Osteoblast (primary cell): ENCODE measurements at regions not wholly inside any gene's neighbourhood (a gene's known extent, or its start where the extent isn't known, plus 50 kb on each side); places are given as distances from the start of the nearest gene placed in this dataset.

Source experiments
- DNase-seq: peaks from one replicate; pipeline ENCODE4 v3.0.0; 2011; ENCODE audit warnings: low spot score, mixed read lengths; ENCODE audit not compliant: insufficient read length; ENCODE audit errors: missing footprints
- H2AFZ ChIP-seq: 2 replicates; pipeline ENCODE4 v1.6.0; 2011; ENCODE audit warnings: mild to moderate bottlenecking, low read length
- H3K27ac ChIP-seq: 2 replicates; pipeline ENCODE4 v1.5.1; 2011; ENCODE audit warnings: mild to moderate bottlenecking, low read depth, low read length, moderate library complexity
- H3K27me3 ChIP-seq: 2 replicates; pipeline ENCODE4 v1.6.0; 2012; ENCODE audit warnings: mild to moderate bottlenecking, control low read depth, inconsistent platforms, low read length, moderate library complexity; ENCODE audit not compliant: insufficient read depth
- H3K36me3 ChIP-seq: 2 replicates; pipeline ENCODE4 v1.5.1; 2011; ENCODE audit warnings: mild to moderate bottlenecking, low read length, control low read depth, moderate library complexity; ENCODE audit not compliant: insufficient read depth
- H3K4me1 ChIP-seq: 2 replicates; pipeline ENCODE4 v1.5.1; 2011; ENCODE audit warnings: mild to moderate bottlenecking, low read length, control low read depth, moderate library complexity; ENCODE audit not compliant: insufficient read depth
- H3K4me2 ChIP-seq: 2 replicates; pipeline ENCODE4 v1.6.0; 2011; ENCODE audit warnings: mild to moderate bottlenecking, low read length; ENCODE audit not compliant: insufficient read depth
- H3K4me3 ChIP-seq: fragments of 200-600 bp; sonication (generic); 3 replicates; pipeline ENCODE4 v1.5.1; 2012; ENCODE audit warnings: mild to moderate bottlenecking, low read length, inconsistent platforms; ENCODE audit not compliant: insufficient read depth
- H3K79me2 ChIP-seq: 2 replicates; pipeline ENCODE4 v1.6.0; 2012; ENCODE audit warnings: mild to moderate bottlenecking, low read length, control low read depth, inconsistent platforms; ENCODE audit not compliant: insufficient read depth
- H3K9me3 ChIP-seq: 2 replicates; pipeline ENCODE4 v1.5.1; 2011; ENCODE audit warnings: low read depth, low read length, control low read depth
- H4K20me1 ChIP-seq: 2 replicates; pipeline ENCODE4 v1.6.0; 2012; ENCODE audit warnings: mild to moderate bottlenecking, low read length, control low read depth; ENCODE audit not compliant: insufficient read depth
- TF ChIP-seq, protein P1 (sequence below): IDR thresholded peaks from 2 replicates; pipeline ENCODE4 v1.5.1; 2011; ENCODE audit warnings: mild to moderate bottlenecking, low read depth, low read length, moderate library complexity; ENCODE audit errors: extremely low read depth

DNA sequence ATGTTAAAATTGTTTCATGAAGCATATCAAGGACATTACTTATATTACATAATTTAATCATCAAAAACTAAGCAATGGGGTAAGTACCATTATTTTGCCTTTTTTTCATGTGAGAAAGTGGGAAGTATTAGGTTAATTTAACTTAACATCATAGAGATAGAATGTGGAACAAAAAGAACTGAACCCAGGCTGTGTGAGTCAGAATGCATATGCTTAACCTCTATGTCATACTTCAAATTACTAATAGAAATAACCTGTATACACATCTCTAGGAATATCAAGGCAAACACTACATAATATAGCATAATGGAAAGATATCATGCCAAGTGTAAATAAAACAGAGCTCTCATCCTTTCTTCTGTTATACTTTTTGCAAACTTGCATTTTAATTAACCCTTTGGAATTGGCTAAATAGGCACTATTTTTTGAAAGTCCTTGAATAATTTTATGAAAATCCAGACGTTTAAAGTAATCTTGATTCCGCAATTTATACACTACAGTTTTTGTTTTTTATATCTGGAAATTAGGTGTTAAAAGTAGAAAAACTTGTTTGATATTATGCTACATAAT, 777.7 kb downstream of the SLC6A15 start:
- Histone ChIP-seq H3K4me3 (no peak overlapping the region), H3K9me3 (no peaks in the 10 kb centered on the region), H4K20me1 (no peaks in the 10 kb centered on the region), H3K4me2 (no peak overlapping the region), H3K79me2 (no peaks in the 10 kb centered on the region), H3K36me3 (no peaks in the 10 kb centered on the region), H3K27ac (no peak overlapping the region), H2AFZ (no peak overlapping the region), H3K27me3 (no peaks in the 10 kb centered on the region), H3K4me1 (no peaks in the 10 kb centered on the region)
- DNase-seq: no peak
- TF ChIP-seq, protein P1, sequence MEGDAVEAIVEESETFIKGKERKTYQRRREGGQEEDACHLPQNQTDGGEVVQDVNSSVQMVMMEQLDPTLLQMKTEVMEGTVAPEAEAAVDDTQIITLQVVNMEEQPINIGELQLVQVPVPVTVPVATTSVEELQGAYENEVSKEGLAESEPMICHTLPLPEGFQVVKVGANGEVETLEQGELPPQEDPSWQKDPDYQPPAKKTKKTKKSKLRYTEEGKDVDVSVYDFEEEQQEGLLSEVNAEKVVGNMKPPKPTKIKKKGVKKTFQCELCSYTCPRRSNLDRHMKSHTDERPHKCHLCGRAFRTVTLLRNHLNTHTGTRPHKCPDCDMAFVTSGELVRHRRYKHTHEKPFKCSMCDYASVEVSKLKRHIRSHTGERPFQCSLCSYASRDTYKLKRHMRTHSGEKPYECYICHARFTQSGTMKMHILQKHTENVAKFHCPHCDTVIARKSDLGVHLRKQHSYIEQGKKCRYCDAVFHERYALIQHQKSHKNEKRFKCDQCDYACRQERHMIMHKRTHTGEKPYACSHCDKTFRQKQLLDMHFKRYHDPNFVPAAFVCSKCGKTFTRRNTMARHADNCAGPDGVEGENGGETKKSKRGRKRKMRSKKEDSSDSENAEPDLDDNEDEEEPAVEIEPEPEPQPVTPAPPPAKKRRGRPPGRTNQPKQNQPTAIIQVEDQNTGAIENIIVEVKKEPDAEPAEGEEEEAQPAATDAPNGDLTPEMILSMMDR: no peak

DNA sequence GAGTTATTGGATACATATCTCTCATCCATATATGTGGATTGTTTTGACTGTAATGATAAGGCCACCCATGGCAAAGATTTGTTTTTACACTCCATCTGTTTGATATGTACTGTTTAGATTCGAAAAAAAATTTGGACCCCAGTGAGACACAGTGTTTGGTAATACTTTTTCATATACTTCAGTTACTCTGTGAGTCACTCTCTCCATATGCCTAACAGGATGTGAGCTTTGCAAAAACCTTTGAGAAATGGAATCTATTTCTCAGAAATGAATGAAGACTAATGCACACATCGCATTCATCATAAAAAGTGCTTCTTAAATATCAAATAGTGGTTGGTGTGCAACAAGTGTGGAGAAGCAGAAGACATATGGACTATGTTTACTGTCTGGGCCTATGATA, 781.5 kb downstream of the SLC6A15 start:
- Histone ChIP-seq H3K4me2 (no peak overlapping the region), H3K79me2 (no peaks in the 10 kb centered on the region), H3K27me3 (no peaks in the 10 kb centered on the region), H3K4me3 (no peak overlapping the region), H4K20me1 (no peaks in the 10 kb centered on the region), H3K27ac (no peak overlapping the region), H3K4me1 (no peaks in the 10 kb centered on the region), H2AFZ (no peak overlapping the region), H3K36me3 (no peaks in the 10 kb centered on the region), H3K9me3 (no peaks in the 10 kb centered on the region)
- DNase-seq: no peak
- TF ChIP-seq, protein P1: no peak

DNA sequence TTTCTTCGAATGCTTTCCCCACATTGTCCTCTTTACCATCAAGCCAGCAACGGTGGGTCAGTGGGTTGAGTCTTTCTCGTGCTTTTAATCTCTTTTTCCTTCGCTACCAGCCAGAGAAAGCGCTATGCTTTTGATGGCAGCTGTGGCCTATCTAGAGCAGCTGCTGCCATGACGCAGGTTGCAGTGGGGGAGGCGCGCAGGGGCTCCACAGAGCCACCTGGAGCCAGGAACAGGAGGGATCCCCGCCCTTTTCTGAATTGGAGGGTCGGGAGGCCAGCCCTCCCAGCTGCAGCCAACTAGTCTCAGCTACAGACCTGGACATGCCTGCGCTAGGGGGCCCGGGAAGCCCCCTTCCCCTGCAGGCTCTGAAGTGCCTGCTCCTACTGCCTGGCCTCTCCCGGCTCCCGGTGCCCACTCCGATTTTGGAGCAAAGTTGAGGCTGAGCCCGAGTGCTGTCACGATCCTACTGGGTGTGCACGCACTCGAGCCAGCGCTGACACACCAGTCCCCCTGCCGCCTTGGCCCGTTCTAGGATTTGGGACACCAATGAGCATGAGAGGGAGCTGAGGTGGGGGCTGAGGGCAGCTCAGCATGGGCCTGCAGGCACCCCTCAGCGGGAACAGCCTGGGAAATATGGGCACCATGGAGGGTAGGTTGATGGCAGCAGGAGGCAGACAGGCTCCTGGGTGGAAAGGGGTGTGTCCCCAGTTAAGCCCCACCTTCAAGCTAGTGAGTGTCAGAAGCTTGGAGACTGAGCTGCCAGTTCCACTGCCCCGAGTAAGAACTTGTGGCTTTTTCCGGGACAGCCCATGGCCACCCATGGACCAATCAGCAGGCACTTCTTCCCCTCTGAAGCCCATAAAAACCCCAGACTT, 784.2 kb downstream of the SLC6A15 start:
- DNase-seq: no peak
- no peaks in the 10 kb centered on the region for H3K79me2 ChIP-seq
- H2AFZ ChIP-seq: no peak overlapping the region
- no peak overlapping the region for H3K27ac ChIP-seq
- H4K20me1 ChIP-seq: no peaks in the 10 kb centered on the region
- no peak overlapping the region for H3K4me3 ChIP-seq
- H3K27me3 ChIP-seq: no peaks in the 10 kb centered on the region
- no peaks in the 10 kb centered on the region for H3K9me3 ChIP-seq
- TF ChIP-seq, protein P1: no peak
- no peaks in the 10 kb centered on the region for H3K36me3 ChIP-seq
- no peaks in the 10 kb centered on the region for H3K4me1 ChIP-seq
- H3K4me2 ChIP-seq: no peak overlapping the region

DNA sequence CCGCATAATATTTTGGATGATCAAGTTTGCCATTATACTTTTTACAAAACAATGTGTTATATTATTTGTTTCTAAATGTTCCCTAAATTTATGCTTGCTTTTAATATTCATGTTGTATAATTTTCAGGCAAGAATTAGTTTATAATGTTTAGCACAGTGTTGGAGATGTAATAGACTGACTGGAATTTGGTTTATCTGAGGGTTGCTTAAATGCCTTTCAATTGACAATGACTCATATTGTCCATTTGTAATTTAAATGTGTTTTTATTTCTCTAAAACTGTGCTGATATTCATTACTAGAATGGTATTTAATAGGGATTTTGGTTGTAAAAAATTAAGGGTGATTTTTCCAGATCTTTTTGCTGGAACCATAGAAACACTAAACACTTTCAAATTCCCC, 788.4 kb downstream of the SLC6A15 start:
- DNase-seq: no peak
- H3K9me3 ChIP-seq: peaks cover 3% of the 10 kb centered on the region
- H3K4me2 ChIP-seq: no peak overlapping the region
- H3K4me1 ChIP-seq: no peaks in the 10 kb centered on the region
- no peak overlapping the region for H2AFZ ChIP-seq
- no peak overlapping the region for H3K27ac ChIP-seq
- no peaks in the 10 kb centered on the region for H3K36me3 ChIP-seq
- H3K4me3 ChIP-seq: no peak overlapping the region
- TF ChIP-seq, protein P1: no peak
- no peaks in the 10 kb centered on the region for H4K20me1 ChIP-seq
- no peaks in the 10 kb centered on the region for H3K79me2 ChIP-seq
- H3K27me3 ChIP-seq: no peaks in the 10 kb centered on the region
